Neural progenitor cell (in vitro differentiated cells): ENCODE measurements at regions not wholly inside any gene's neighbourhood (a gene's known extent, or its start where the extent isn't known, plus 50 kb on each side); places are given as distances from the start of the nearest gene placed in this dataset.

Source experiments
- DNase-seq: peaks from one replicate; pipeline ENCODE4 v3.0.0-alpha.2; 2016; ENCODE audit warnings: low spot score
- H2AFZ ChIP-seq: fragments of 200-600 bp; sonication (generic); replicated peaks from 2 replicates; pipeline ENCODE4 v1.6.1; 2016; ENCODE audit warnings: antibody characterized with exemption
- H3F3A ChIP-seq: fragments of 200-600 bp; sonication (generic); 2 replicates; pipeline ENCODE4 v1.6.1; 2016; ENCODE audit warnings: antibody characterized with exemption, low read depth
- H3K27ac ChIP-seq: fragments of 200-600 bp; sonication (generic); 2 replicates; pipeline ENCODE4 v1.5.1; 2016; ENCODE audit warnings: mild to moderate bottlenecking
- H3K27me3 ChIP-seq: fragments of 200-600 bp; sonication (generic); 2 replicates; pipeline ENCODE4 v1.6.1; 2016; ENCODE audit warnings: mild to moderate bottlenecking, moderate library complexity
- H3K36me3 ChIP-seq: fragments of 200-600 bp; sonication (generic); 2 replicates; pipeline ENCODE4 v1.5.1; 2016
- H3K4me1 ChIP-seq: fragments of 200-600 bp; sonication (generic); 2 replicates; pipeline ENCODE4 v1.6.1; 2016; ENCODE audit warnings: mixed run types
- H3K4me2 ChIP-seq: fragments of 200-600 bp; sonication (generic); 2 replicates; pipeline ENCODE4 v1.6.1; 2016
- H3K4me3 ChIP-seq: fragments of 200-600 bp; sonication (generic); 2 replicates; pipeline ENCODE4 v1.5.1; 2016
- H3K79me2 ChIP-seq: fragments of 200-600 bp; sonication (generic); 2 replicates; pipeline ENCODE4 v1.6.1; 2016; ENCODE audit warnings: low read depth
- H3K9ac ChIP-seq: fragments of 200-600 bp; sonication (generic); 2 replicates; pipeline ENCODE4 v1.6.1; 2016
- H3K9me3 ChIP-seq: fragments of 200-600 bp; sonication (generic); 2 replicates; pipeline ENCODE4 v1.5.1; 2016; ENCODE audit warnings: low read depth
- H4K20me1 ChIP-seq: fragments of 200-600 bp; sonication (generic); 2 replicates; pipeline ENCODE4 v1.6.1; 2016; ENCODE audit warnings: low read depth
- H3K27ac Mint-ChIP-seq: 3 replicates; pipeline ENCODE4 v1.8.0; 2021; ENCODE audit warnings: mixed read lengths
- H3K27me3 Mint-ChIP-seq: 2 replicates; pipeline ENCODE4 v1.8.0; 2022; ENCODE audit warnings: low read depth, mild to moderate bottlenecking, inconsistent platforms, moderate library complexity, mixed read lengths; ENCODE audit not compliant: insufficient read depth
- H3K36me3 Mint-ChIP-seq: 3 replicates; pipeline ENCODE4 v1.8.0; 2021; ENCODE audit warnings: mixed read lengths
- H3K4me1 Mint-ChIP-seq: 3 replicates; pipeline ENCODE4 v1.8.0; 2021; ENCODE audit warnings: mixed read lengths
- H3K4me3 Mint-ChIP-seq: 3 replicates; pipeline ENCODE4 v1.8.0; 2021; ENCODE audit warnings: mild to moderate bottlenecking, moderate library complexity, mixed read lengths
- H3K9me3 Mint-ChIP-seq: 3 replicates; pipeline ENCODE4 v1.8.0; 2020; ENCODE audit warnings: mixed read lengths
- CTCF ChIP-seq: fragments of 200-600 bp; sonication (generic); IDR thresholded peaks from 2 replicates; pipeline ENCODE4 v1.5.1; 2017; ENCODE audit warnings: antibody characterized with exemption, mild to moderate bottlenecking
- EZH2 ChIP-seq: fragments of 200-600 bp; sonication (generic); IDR thresholded peaks from 2 replicates; pipeline ENCODE4 v1.6.1; 2017; ENCODE audit warnings: antibody characterized with exemption, mild to moderate bottlenecking, moderate library complexity
- EZH2phosphoT487 ChIP-seq: fragments of 200-600 bp; sonication (generic); IDR thresholded peaks from 2 replicates; pipeline ENCODE4 v1.6.1; 2017; ENCODE audit warnings: antibody characterized with exemption

- Mint-ChIP-seq H3K27ac (no peak overlapping the region), H3K4me3 (no peak overlapping the region), H3K36me3 (no peaks in the 10 kb centered on the region), H3K9me3 (no peaks in the 10 kb centered on the region), H3K27me3 (peaks cover 2% of the 10 kb centered on the region), H3K4me1 (no peaks in the 10 kb centered on the region)
- TF ChIP-seq EZH2 (no peak), CTCF (no peak), EZH2phosphoT487 (no peak)
- Histone ChIP-seq H3K9me3 (no peaks in the 10 kb centered on the region), H4K20me1 (no peaks in the 10 kb centered on the region), H3K4me2 (no peak overlapping the region), H3K9ac (no peak overlapping the region), H3K4me3 (no peak overlapping the region), H3K4me1 (no peaks in the 10 kb centered on the region), H3K36me3 (no peaks in the 10 kb centered on the region), H3F3A (no peaks in the 10 kb centered on the region), H2AFZ (no peak overlapping the region), H3K27me3 (no peaks in the 10 kb centered on the region), H3K79me2 (no peaks in the 10 kb centered on the region), H3K27ac (no peak overlapping the region)
- DNase-seq = no peak
Observed at GRCh38 chrX:20606831-20607230, 340.1 kb upstream of the RPS6KA3 start.

- H3K27ac Mint-ChIP-seq = no peak overlapping the region
Observed at GRCh38 chrX:20596856-20597255, 330.1 kb upstream of the RPS6KA3 start.

DNA sequence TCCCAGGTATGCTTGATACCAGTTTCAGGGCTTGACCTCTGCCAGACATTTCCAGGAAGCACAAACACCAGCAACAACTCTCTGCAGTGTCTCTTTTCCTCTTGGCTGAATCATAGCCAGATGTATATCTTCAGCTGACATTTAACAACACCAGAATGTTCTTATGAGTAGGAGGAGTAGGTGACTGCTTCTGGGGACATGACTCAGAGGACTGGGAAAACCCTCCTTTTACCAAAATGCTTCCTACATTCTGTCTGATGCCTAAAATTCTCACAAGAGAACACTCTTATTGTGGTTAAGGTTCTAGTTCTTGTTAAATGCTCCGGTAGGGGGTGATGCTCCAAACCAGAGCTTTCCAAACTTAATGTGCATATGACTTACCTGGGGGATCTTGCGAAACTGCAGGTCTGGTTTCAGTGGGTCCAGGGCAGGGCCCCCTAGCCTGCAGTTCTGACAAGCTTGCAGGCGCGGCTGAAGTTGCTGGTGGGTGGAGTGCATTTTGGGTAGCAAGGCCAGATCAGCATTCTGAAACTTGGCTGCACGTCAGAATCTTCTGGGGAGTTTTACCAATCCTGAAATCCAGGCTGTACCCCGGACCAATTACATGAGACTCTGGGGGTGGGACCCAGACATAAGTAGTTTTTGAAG lies 329.3 kb upstream of the RPS6KA3 start:
- DNase-seq = no peak
- Histone ChIP-seq H3K9ac (no peak overlapping the region), H3K27ac (no peak overlapping the region), H3K79me2 (no peaks in the 10 kb centered on the region), H3K36me3 (no peaks in the 10 kb centered on the region), H3K27me3 (no peaks in the 10 kb centered on the region), H3K4me3 (no peak overlapping the region), H3K4me2 (no peak overlapping the region), H3K9me3 (peaks cover 12% of the 10 kb centered on the region), H2AFZ (no peak overlapping the region), H3K4me1 (no peaks in the 10 kb centered on the region), H3F3A (no peaks in the 10 kb centered on the region), H4K20me1 (no peaks in the 10 kb centered on the region)
- H3K4me1 Mint-ChIP-seq = peaks cover 2% of the 10 kb centered on the region
- TF ChIP-seq CTCF = no peak
- TF ChIP-seq EZH2phosphoT487 = no peak
- TF ChIP-seq EZH2 = no peak
- no peaks in the 10 kb centered on the region for H3K27me3 Mint-ChIP-seq
- H3K4me3 Mint-ChIP-seq = no peak overlapping the region
- no peaks in the 10 kb centered on the region for H3K36me3 Mint-ChIP-seq
- H3K27ac Mint-ChIP-seq = no peak overlapping the region
- H3K9me3 Mint-ChIP-seq = peaks cover 3% of the 10 kb centered on the region

More at GRCh38 chrX:20596856-20597255, 330.1 kb upstream of the RPS6KA3 start:
- H3K9ac ChIP-seq = no peak overlapping the region
- no peaks in the 10 kb centered on the region for H4K20me1 ChIP-seq
- Mint-ChIP-seq H3K4me3 (no peak overlapping the region), H3K27me3 (no peaks in the 10 kb centered on the region), H3K36me3 (no peaks in the 10 kb centered on the region), H3K4me1 (peaks cover 2% of the 10 kb centered on the region), H3K9me3 (peaks cover 2% of the 10 kb centered on the region)
- no peaks in the 10 kb centered on the region for H3K36me3 ChIP-seq
- H3K4me3 ChIP-seq = no peak overlapping the region
- no peaks in the 10 kb centered on the region for H3K79me2 ChIP-seq
- DNase-seq = no peak
- no peak overlapping the region for H3K4me2 ChIP-seq
- H3F3A ChIP-seq = no peaks in the 10 kb centered on the region
- H3K27ac ChIP-seq = no peak overlapping the region
- H3K27me3 ChIP-seq = no peaks in the 10 kb centered on the region
- H2AFZ ChIP-seq = no peak overlapping the region
- H3K9me3 ChIP-seq = peaks cover 13% of the 10 kb centered on the region
- TF ChIP-seq EZH2phosphoT487 (no peak), EZH2 (no peak), CTCF (no peak)
- no peaks in the 10 kb centered on the region for H3K4me1 ChIP-seq
